ENCODE measurements at regions not wholly inside any gene's neighbourhood (a gene's known extent, or its start where the extent isn't known, plus 50 kb on each side); places are given as distances from the start of the nearest gene placed in this dataset.

GRCh38 chr12:92547906-92548305 is 154.9 kb upstream of the PLEKHG7 start:
- no peak for TF ChIP-seq CTCF (IDR thresholded peaks at IDR 0.05)
- no peak for TF ChIP-seq FOSL2 (IDR thresholded peaks at IDR 0.05; ENCODE audit: borderline replicate concordance, low read depth)
